GM19328 (cell line): ENCODE measurements at regions not wholly inside any gene's neighbourhood (a gene's known extent, or its start where the extent isn't known, plus 50 kb on each side); places are given as distances from the start of the nearest gene placed in this dataset.

ENCODE experiments used
- ATAC-seq: cut with Tn5 transposase; IDR thresholded peaks from one replicate; pipeline ENCODE4 v1.9.1; 2021; ENCODE audit warnings: mild to moderate bottlenecking, moderate library complexity; ENCODE audit not compliant: unreplicated experiment

GRCh38 chr1:228823200-228823599, 87.9 kb downstream of the RHOU start:
- ATAC-seq, result no peak

GRCh38 chr1:228824366-228824765, 89.1 kb downstream of the RHOU start:
- ATAC-seq, result no peak

- ATAC-seq, result no peak
These were observed 89.8 kb downstream of the RHOU start for GRCh38 chr1:228825041-228825440.

GRCh38 chr1:228825840-228826484, 90.7 kb downstream of the RHOU start:
- ATAC-seq, result no peak

GRCh38 chr1:228827019-228827418, 91.7 kb downstream of the RHOU start:
- ATAC-seq, result no peak

- no peak for ATAC-seq
These were observed 92.9 kb downstream of the RHOU start for GRCh38 chr1:228828151-228828550.

GRCh38 chr1:228830185-228830953, 95.1 kb downstream of the RHOU start:
- no peak for ATAC-seq

GRCh38 chr1:228830954-228831481, 95.7 kb downstream of the RHOU start:
- no peak for ATAC-seq

GRCh38 chr1:228833911-228834688, 98.8 kb downstream of the RHOU start:
- ATAC-seq, result no peak

- no peak for ATAC-seq
These were observed 100.2 kb downstream of the RHOU start for GRCh38 chr1:228835456-228835855.

- no peak for ATAC-seq
These were observed 100.6 kb downstream of the RHOU start for GRCh38 chr1:228835911-228836310.

GRCh38 chr1:228836427-228836826, 101.1 kb downstream of the RHOU start:
- no peak for ATAC-seq

GRCh38 chr1:228837032-228837431, 101.8 kb downstream of the RHOU start:
- ATAC-seq, result no peak

- no peak for ATAC-seq
These were observed 102.8 kb downstream of the RHOU start for GRCh38 chr1:228837817-228838716.

- no peak for ATAC-seq
These were observed 103.6 kb downstream of the RHOU start for GRCh38 chr1:228838717-228839500.

- no peak for ATAC-seq
These were observed 104.4 kb downstream of the RHOU start for GRCh38 chr1:228839656-228840055.

GRCh38 chr1:228841632-228842031, 106.4 kb downstream of the RHOU start:
- ATAC-seq, result no peak

- ATAC-seq, result no peak
These were observed 107.0 kb downstream of the RHOU start for GRCh38 chr1:228842094-228842775.

- no peak for ATAC-seq
These were observed 109.8 kb downstream of the RHOU start for GRCh38 chr1:228845101-228845500.
